GM19324 (cell line): ENCODE measurements at regions not wholly inside any gene's neighbourhood (a gene's known extent, or its start where the extent isn't known, plus 50 kb on each side); places are given as distances from the start of the nearest gene placed in this dataset.

Experiments
- ATAC-seq: cut with Tn5 transposase; IDR thresholded peaks from one replicate; pipeline ENCODE4 v1.9.1; 2021; ENCODE audit warnings: mild to moderate bottlenecking, moderate library complexity; ENCODE audit not compliant: unreplicated experiment, low FRiP score

DNA sequence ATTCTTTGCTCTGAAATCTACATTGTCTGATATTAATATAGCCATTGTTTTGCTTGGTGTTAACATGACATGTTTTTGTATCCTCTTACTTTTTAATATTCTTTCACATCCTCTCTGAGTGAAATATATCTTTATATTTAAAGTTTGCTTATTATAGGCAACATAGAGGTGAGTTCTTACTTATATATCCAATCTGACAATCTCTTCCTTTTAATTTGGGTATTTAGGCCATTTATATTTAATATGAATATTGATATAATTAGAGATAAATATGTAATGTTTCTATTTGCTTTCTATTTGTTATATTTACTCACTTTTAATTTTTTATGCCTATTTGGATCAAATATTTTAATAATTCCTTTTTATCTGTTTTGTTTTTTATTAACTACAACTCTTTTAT lies 554.1 kb upstream of the SALL1 start:
- ATAC-seq: no peak

- no peak for ATAC-seq
These were observed 550.0 kb upstream of the SALL1 start for GRCh38 chr16:51701025-51701424.

DNA sequence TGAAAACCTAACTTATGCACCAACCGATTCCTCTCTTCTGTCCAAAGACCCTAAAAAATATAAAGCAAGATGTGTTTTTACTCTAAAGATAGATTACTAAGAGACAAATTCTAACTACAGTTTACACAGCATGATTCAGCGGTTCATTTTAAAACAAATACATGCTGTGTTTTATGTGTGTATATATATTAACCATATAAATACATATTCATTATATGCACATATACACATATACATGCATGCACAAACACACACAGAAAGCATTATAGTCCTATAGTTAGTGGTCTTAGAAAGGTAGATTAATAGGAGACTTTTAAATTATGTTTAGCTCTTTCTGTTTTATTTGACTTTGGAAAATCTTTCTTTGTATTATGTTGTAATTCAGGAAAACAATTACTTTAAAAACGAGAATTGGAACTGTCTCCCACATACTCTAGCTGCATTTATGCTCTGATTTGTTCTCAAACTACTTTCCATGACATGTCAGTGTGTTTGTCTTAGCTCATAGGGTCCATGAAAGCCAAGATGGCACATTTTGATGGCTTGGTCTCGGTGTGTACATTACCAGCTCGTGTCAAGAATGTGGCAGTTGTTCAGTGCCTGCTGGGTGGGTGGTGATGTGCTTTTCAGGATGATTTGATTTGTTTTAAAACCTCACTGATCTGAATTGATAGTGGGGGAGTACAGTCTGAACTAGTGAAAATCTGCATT lies 548.8 kb upstream of the SALL1 start:
- no peak for ATAC-seq

- no peak for ATAC-seq
These were observed 547.6 kb upstream of the SALL1 start for GRCh38 chr16:51698647-51699046.

DNA sequence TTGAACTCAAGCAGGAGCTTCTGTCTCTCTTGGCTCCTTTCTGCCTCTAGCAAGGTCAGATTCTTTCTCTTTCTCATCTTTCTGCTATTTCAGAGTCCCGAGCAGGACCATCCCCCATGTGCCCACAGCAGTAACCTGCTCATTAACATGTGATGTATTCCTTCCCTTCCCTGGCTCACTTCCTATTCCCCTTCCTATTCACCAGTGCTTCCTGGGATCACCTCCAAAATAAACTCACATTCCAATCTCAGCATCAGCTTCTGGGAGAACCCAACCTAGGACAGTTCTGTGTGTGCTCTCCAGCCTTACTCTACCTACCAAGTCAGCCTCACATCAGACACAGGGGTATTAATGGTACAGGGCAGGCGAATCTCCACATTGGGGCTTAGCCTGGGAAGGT lies 546.4 kb upstream of the SALL1 start:
- no peak for ATAC-seq

- ATAC-seq: no peak
These were observed 545.3 kb upstream of the SALL1 start for GRCh38 chr16:51696376-51696775.

GRCh38 chr16:51691109-51691508 lies 540.0 kb upstream of the SALL1 start:
- ATAC-seq: no peak

DNA sequence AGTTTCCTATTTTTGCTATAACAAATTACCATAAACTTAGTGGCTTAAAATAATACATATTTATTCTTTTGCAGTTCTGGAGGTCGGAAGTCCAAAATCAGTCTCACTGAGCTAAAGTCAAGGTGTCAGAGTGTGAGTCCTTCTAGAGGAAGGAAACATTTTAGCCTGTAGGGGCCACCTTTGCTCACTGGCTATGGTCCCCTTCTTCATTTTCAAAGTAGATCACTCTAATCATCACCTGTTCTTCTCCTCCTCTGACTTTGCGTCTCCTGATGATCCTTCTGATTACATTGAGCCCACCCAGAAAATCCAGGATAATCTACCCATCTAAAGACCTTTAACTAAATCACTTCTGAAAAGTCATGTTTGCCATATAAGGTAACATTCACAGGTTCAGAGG lies 534.4 kb upstream of the SALL1 start:
- ATAC-seq: no peak

DNA sequence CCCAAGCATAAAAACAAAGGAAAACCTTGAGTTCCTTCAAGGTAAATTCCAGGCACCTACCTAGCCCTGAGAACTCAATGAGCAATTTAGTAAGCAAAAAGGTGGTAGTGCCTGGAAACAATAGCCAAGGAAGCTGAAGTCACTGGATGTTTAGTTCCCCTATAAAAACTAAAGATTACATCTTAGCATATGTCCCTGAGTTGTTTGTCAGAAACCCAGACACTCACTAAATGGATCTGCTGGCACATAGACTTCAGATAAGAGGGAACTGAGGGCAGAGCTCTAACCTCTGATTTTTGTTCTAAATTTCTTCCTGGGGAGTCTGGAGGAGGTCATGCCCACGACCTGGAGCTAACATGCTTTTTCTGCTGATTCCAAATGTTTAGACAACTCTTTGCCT lies 532.8 kb upstream of the SALL1 start:
- ATAC-seq: no peak

DNA sequence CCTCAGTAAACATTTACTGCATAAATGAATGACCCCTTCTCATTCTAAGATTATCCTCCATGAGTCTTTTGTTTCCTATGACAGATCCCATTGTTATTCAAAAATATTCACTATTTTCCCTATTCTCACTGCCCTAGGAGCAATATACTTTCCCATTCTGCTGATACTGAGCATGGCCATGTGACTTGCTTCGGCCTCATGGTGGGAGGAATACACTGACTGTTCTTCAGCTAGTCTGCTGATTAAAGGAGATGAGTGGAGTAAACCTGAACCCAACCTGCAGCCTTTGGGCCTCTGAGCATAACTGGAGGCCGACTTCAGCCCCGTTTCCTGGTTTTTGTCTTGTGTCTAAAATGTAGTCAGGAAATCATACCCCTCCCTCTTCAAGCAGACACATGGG lies 531.8 kb upstream of the SALL1 start:
- no peak for ATAC-seq

- ATAC-seq: no peak
These were observed 523.5 kb upstream of the SALL1 start for GRCh38 chr16:51674615-51675014.

- no peak for ATAC-seq
These were observed 519.5 kb upstream of the SALL1 start for GRCh38 chr16:51670527-51670926.

GRCh38 chr16:51666821-51667220 lies 515.8 kb upstream of the SALL1 start:
- ATAC-seq: no peak

- ATAC-seq: no peak
These were observed 515.0 kb upstream of the SALL1 start for GRCh38 chr16:51666074-51666473.

GRCh38 chr16:51665436-51665998 lies 514.4 kb upstream of the SALL1 start:
- no peak for ATAC-seq

DNA sequence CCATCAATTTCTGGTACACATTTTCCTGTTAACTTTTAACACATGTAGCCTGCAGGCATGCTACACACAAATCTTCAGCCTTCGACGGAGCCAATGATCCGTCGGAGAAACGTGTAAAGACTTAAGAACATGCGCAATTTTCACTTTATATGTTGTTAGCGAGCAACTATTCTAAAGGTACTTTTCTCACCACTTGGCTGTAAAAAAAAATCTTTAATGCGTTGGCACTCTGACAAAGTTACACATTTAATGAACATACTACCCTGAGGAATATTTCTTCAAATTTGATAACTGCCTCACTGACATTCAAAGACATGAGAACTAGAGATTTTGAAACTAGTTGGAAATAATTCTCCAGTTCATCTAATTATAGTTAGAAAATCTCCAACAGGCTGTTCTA lies 507.5 kb upstream of the SALL1 start:
- no peak for ATAC-seq

DNA sequence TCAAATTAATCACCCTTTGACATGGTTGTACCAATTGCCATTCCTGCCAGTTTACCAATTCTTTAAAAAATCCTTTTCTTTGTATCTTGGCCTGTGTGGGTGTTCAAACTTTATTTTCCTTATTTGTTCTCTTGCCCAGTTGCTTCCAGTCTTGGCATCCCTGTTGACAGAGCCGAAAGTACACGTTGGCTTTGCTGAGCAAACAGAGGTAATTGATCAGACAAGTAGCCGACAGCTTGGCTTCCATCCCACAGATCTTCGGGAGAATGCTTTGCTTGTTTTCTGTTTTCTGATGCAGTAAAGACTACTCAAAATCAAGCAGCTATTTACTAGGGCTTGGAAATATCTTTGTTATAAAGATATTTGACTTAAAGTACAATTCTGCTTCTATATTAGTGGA lies 506.8 kb upstream of the SALL1 start:
- no peak for ATAC-seq

DNA sequence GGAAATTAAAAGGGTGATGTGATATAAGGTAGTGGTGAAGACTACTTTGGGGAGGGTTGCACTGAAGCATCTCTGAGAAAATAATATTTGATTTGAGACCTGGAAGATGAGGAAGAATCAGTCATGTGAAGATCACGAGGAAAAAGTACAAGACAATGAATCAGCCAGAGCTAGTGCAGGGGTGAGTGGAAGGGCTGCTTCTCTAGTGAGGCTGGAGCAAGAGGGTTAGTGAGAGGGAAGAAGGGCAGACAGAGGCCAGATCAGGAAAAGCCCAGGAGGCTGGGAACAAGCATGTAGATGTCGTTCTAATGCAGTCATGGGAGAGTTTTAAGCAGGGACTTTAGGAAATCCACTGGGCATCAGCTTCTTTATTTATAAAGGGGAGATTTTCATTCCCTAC lies 504.2 kb upstream of the SALL1 start:
- ATAC-seq: no peak

DNA sequence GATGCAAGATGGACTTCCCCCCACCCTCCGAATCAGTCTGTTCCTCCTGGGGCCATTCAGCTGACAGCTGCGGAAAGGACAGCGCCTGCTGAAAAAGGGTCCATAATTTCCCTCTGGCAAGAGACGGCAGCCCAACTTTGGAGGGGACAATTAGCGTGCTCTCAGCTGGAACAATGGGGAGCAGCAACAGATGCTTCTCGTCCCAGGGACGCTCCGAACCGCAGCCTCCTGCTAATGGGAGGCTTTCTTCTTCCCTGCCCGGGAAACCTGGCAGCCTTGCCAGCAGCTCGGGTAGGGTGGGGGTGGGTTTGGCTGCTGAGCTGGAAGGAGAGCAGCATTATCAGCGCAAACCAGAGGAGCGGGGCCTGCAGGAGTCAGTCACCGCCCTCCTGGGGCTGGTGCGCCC lies 500.0 kb upstream of the SALL1 start:
- ATAC-seq: no peak

GRCh38 chr16:51649631-51650030 lies 498.6 kb upstream of the SALL1 start:
- ATAC-seq: no peak

DNA sequence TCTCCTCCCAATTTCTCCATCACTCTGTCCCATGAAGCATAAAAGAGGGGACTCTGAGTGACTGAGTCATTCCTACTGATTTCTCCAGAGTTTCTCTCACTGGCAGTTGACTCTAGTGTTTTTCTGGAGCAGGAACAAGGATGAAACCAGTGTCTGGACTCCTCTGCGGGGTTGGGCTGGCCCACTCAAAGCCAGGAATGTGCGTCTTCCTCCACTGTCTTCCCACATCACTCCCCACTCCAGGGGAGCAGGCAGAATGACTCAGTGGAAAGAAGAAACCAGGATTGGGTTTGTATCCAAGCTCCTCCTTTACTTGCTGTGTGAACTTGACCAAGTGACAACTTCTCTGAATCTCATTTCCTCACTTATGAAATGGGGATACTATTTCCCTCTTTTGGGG lies 497.5 kb upstream of the SALL1 start:
- ATAC-seq: no peak

- no peak for ATAC-seq
These were observed 490.2 kb upstream of the SALL1 start for GRCh38 chr16:51641191-51641765.
